ENCODE measurements at regions not wholly inside any gene's neighbourhood (a gene's known extent, or its start where the extent isn't known, plus 50 kb on each side); places are given as distances from the start of the nearest gene placed in this dataset.

DNA sequence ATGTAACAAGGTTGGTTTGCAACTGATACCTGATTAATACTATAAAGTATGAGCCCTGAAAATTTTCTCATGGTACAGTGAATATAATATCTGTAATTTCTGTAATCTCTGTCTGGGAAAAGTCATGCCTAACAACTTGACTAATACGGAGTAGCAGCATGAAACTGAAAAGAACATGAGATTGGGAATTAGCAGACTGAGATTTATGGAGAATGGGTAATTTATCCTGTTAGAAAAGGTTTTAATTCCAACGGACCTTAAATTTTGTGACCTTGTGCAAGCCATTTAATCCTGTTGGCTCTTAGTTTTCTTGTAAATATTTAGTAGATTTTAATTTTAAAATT lies 90.2 kb upstream of the CMC1 start:
- Histone ChIP-seq H3K4me3 (replicated peaks in 1 of 3; ENCODE audit: insufficient read depth in 1 of 3, low read depth in 1 of 3, low read length in 3 of 3) (no peak overlapping the region), H3K4me1 (ENCODE audit: control insufficient read depth, extremely low read depth, insufficient read depth, low read length) (no peaks in the 10 kb centered on the region), H3K9me1 (replicated peaks; ENCODE audit: control insufficient read depth, extremely low read depth, insufficient read depth, low read length) (no peaks in the 10 kb centered on the region), H3K36me3 (ENCODE audit: control insufficient read depth in 2 of 2, extremely low read depth in 1 of 2, insufficient read depth in 2 of 2, low read length in 2 of 2) (no peaks in the 10 kb centered on the region), H2AFZ (ENCODE audit: low read depth, low read length) (no peak overlapping the region), H3K4me2 (ENCODE audit: insufficient read depth, low read length) (no peak overlapping the region), H3K27ac (ENCODE audit: insufficient read depth, low read depth, low read length) (no peak overlapping the region), H3K9me3 (replicated peaks; ENCODE audit: control insufficient read depth, insufficient read depth, low read length) (no peaks in the 10 kb centered on the region), H4K20me1 (replicated peaks; ENCODE audit: control insufficient read depth, extremely low read depth, insufficient read depth, low read length) (no peaks in the 10 kb centered on the region), H3K27me3 (ENCODE audit: control insufficient read depth in 2 of 2, insufficient read depth in 2 of 2, low read length in 2 of 2) (no peaks in the 10 kb centered on the region), H3K79me2 (ENCODE audit: control insufficient read depth, insufficient read depth, low read length) (no peaks in the 10 kb centered on the region), H3K9ac (replicated peaks; ENCODE audit: extremely low read depth, insufficient read depth, low read length) (no peak overlapping the region)
- ChIA-PET CTCF (no interaction called here), POLR2A (no interaction called here)
- no TSS peak for BruUV-seq (replicated peaks)
- FAIRE-seq = no peak
- intact Hi-C loops (cut with micrococcal nuclease) (no loop called here), dilution Hi-C loops (cut with MboI; ENCODE audit: extremely low pct_ligation_motif_present, low sequenced_read_pairs) (no loop called here)
- no peak for TF ChIP-seq MYC (IDR thresholded peaks at IDR 0.05; ENCODE audit: low read depth, low read length)
- no peak for TF ChIP-seq EZH2 (IDR thresholded peaks at IDR 0.05; ENCODE audit: borderline replicate concordance, low read depth, low read length, severe bottlenecking)
- TF ChIP-seq, protein P1, sequence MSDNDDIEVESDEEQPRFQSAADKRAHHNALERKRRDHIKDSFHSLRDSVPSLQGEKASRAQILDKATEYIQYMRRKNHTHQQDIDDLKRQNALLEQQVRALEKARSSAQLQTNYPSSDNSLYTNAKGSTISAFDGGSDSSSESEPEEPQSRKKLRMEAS (IDR thresholded peaks at IDR 0.05; ENCODE audit: insufficient read depth, insufficient read length) = no peak
- TF ChIP-seq POLR2AphosphoS5 (IDR thresholded peaks at IDR 0.05; ENCODE audit: insufficient read depth, low read depth, low read length) = no peak
- no peak for TF ChIP-seq JUN (IDR thresholded peaks at IDR 0.05; ENCODE audit: borderline replicate concordance, insufficient read depth, insufficient read length, low read depth)
- TF ChIP-seq, protein P2, sequence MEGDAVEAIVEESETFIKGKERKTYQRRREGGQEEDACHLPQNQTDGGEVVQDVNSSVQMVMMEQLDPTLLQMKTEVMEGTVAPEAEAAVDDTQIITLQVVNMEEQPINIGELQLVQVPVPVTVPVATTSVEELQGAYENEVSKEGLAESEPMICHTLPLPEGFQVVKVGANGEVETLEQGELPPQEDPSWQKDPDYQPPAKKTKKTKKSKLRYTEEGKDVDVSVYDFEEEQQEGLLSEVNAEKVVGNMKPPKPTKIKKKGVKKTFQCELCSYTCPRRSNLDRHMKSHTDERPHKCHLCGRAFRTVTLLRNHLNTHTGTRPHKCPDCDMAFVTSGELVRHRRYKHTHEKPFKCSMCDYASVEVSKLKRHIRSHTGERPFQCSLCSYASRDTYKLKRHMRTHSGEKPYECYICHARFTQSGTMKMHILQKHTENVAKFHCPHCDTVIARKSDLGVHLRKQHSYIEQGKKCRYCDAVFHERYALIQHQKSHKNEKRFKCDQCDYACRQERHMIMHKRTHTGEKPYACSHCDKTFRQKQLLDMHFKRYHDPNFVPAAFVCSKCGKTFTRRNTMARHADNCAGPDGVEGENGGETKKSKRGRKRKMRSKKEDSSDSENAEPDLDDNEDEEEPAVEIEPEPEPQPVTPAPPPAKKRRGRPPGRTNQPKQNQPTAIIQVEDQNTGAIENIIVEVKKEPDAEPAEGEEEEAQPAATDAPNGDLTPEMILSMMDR (IDR thresholded peaks at IDR 0.05; ENCODE audit: extremely low read depth in 1 of 2, insufficient read depth in 1 of 2, low read depth in 1 of 2, low read length in 2 of 2) = no peak
- TF ChIP-seq FOS (IDR thresholded peaks at IDR 0.05; ENCODE audit: borderline replicate concordance, insufficient read depth, low read length) = no peak
- TF ChIP-seq GATA2 (IDR thresholded peaks at IDR 0.05; ENCODE audit: insufficient read depth, insufficient read length, low read depth, low read length) = no peak
- TF ChIP-seq POLR2A (IDR thresholded peaks at IDR 0.05; ENCODE audit: low read depth, low read length) = no peak
- DNase-seq (ENCODE audit: low read depth, low spot score) = no peak
